ENCODE measurements at regions not wholly inside any gene's neighbourhood (a gene's known extent, or its start where the extent isn't known, plus 50 kb on each side); places are given as distances from the start of the nearest gene placed in this dataset.

DNA sequence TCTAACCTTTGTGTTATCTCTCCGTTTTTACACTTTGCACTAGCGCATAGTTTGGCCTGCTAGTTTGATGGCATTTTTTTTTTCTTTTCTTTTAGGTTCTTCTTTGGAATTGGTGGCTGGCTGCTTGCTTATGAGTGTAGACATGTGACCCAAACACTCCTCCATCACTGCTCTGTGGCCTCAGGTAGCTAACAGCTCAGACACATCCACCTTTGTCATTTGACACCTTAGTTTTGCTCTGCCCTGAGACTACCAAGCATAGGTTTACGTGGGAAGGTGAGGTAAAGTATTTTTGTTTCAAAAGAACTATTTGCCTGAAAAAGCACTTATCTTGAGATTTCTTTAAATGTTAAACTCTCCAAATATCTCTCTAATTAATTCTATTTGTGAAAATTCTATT is 368.4 kb upstream of the MAP3K7 start:
- Histone ChIP-seq H3K4me2 (ENCODE audit: extremely low read depth, insufficient read depth, low read length) (no peak overlapping the region), H3K36me3 (ENCODE audit: control insufficient read depth, insufficient read depth, low read length) (no peaks in the 10 kb centered on the region)
- TF ChIP-seq CTCF (conservative IDR thresholded peaks at IDR 0.05 in 1 of 2, IDR thresholded peaks at IDR 0.05 in 1 of 2; ENCODE audit: low read depth in 1 of 2, low read length in 2 of 2) (no peak), EZH2 (IDR thresholded peaks at IDR 0.05; ENCODE audit: low read length, missing control alignments) (no peak)

DNA sequence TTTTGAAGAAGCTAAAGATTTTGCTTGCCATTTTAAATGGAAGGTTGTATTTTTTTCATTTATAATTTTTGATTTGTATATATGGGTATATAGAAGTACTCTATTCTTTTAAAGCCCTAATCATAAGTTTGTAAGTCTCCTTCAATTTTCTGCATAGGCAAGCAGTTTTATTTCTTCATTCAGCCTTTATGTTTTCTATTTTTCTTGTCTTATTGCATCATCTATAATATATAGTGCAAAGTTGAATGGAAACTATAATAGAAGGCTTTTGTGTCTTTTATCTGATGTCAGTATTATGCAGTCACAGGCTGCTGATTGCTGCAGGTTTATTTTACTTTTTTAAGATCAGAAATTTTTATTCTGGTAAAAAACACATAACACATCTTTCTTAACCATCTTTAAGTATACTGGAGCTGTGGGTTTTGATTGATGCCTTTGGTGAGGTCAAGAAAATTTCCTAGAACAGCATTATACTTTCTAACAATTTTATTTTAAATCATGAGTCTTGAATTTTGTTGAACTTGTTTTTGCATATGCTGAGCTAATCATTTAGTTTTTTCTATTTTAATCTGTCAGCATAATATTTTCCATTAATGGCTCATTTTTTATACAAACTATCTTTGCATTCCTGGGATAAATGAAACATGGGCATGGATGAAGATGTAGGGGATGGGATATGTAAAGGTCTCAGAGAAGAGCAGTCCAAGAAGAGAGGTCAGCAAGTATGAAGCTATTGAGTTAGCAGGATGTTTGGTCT is 366.7 kb upstream of the MAP3K7 start:
- Histone ChIP-seq H3K27me3 (ENCODE audit: control insufficient read depth, insufficient read depth, low read length) (no peaks in the 10 kb centered on the region), H4K20me1 (ENCODE audit: control insufficient read depth, extremely low read depth, insufficient read depth, low read length) (no peaks in the 10 kb centered on the region), H3K9ac (ENCODE audit: insufficient read depth, low read length) (no peak overlapping the region), H3K27ac (ENCODE audit: insufficient read depth, low read length) (no peak overlapping the region), H3K9me3 (ENCODE audit: control insufficient read depth, insufficient read depth, low read depth, low read length) (no peaks in the 10 kb centered on the region), H3K4me2 (ENCODE audit: extremely low read depth, insufficient read depth, low read length) (no peak overlapping the region), H3K79me2 (ENCODE audit: control insufficient read depth, insufficient read depth, low read length) (no peaks in the 10 kb centered on the region), H2AFZ (ENCODE audit: low read length) (no peak overlapping the region), H3K36me3 (ENCODE audit: control insufficient read depth, insufficient read depth, low read length) (no peaks in the 10 kb centered on the region), H3K4me1 (ENCODE audit: control insufficient read depth, extremely low read depth, insufficient read depth, low read length) (no peaks in the 10 kb centered on the region), H3K4me3 (replicated peaks in 1 of 4; ENCODE audit: control extremely low read depth in 1 of 4, insufficient read depth in 1 of 4, low read depth in 3 of 4, low read length in 4 of 4) (no peak overlapping the region)
- TF ChIP-seq EZH2 (IDR thresholded peaks at IDR 0.05; ENCODE audit: low read length, missing control alignments): no peak
- TF ChIP-seq CTCF (conservative IDR thresholded peaks at IDR 0.05 in 1 of 2, IDR thresholded peaks at IDR 0.05 in 1 of 2; ENCODE audit: low read depth in 1 of 2, low read length in 2 of 2): no peak
- no peak for DNase-seq (ENCODE audit: low read depth in 2 of 2)

More for the DNA sequence above, 368.4 kb upstream of the MAP3K7 start:
- H3K4me3 ChIP-seq (replicated peaks in 1 of 4; ENCODE audit: control extremely low read depth in 1 of 4, insufficient read depth in 1 of 4, low read depth in 3 of 4, low read length in 4 of 4): no peak overlapping the region
- no peaks in the 10 kb centered on the region for H3K27me3 ChIP-seq (ENCODE audit: control insufficient read depth, insufficient read depth, low read length)
- H4K20me1 ChIP-seq (ENCODE audit: control insufficient read depth, extremely low read depth, insufficient read depth, low read length): no peaks in the 10 kb centered on the region
- no peaks in the 10 kb centered on the region for H3K9me3 ChIP-seq (ENCODE audit: control insufficient read depth, insufficient read depth, low read depth, low read length)
- no peak overlapping the region for H2AFZ ChIP-seq (ENCODE audit: low read length)
- no peaks in the 10 kb centered on the region for H3K79me2 ChIP-seq (ENCODE audit: control insufficient read depth, insufficient read depth, low read length)
- H3K4me1 ChIP-seq (ENCODE audit: control insufficient read depth, extremely low read depth, insufficient read depth, low read length): no peaks in the 10 kb centered on the region
- no peak for DNase-seq (ENCODE audit: low read depth in 2 of 2)
- H3K27ac ChIP-seq (ENCODE audit: insufficient read depth, low read length): no peak overlapping the region
- no peak overlapping the region for H3K9ac ChIP-seq (ENCODE audit: insufficient read depth, low read length)

DNA sequence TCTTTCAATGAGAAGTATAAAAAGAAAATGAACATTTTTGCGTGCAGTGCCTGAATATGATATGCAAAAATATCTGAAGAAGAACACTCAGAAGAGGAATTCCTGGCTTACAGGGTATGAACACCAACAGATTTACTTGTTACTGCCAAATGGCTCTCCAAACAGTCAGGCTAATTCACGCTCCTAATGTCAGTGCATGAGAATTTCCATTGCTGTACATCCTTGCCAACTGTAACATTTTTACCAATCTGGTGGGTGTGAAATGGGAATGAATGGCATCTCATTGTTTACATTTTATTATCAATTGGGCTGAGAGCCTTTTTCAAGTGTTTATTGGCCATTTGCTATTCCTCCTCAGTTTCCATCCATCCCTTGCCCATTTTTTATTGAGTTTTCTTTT is 365.3 kb upstream of the MAP3K7 start:
- Histone ChIP-seq H3K4me1 (ENCODE audit: control insufficient read depth, extremely low read depth, insufficient read depth, low read length) (no peaks in the 10 kb centered on the region), H3K36me3 (ENCODE audit: control insufficient read depth, insufficient read depth, low read length) (no peaks in the 10 kb centered on the region), H4K20me1 (ENCODE audit: control insufficient read depth, extremely low read depth, insufficient read depth, low read length) (no peaks in the 10 kb centered on the region), H3K4me3 (replicated peaks in 1 of 4; ENCODE audit: control extremely low read depth in 1 of 4, insufficient read depth in 1 of 4, low read depth in 3 of 4, low read length in 4 of 4) (no peak overlapping the region), H3K27me3 (ENCODE audit: control insufficient read depth, insufficient read depth, low read length) (no peaks in the 10 kb centered on the region), H3K9me3 (ENCODE audit: control insufficient read depth, insufficient read depth, low read depth, low read length) (no peaks in the 10 kb centered on the region), H3K79me2 (ENCODE audit: control insufficient read depth, insufficient read depth, low read length) (no peaks in the 10 kb centered on the region), H3K4me2 (ENCODE audit: extremely low read depth, insufficient read depth, low read length) (no peak overlapping the region), H3K27ac (ENCODE audit: insufficient read depth, low read length) (no peak overlapping the region), H2AFZ (ENCODE audit: low read length) (no peak overlapping the region), H3K9ac (ENCODE audit: insufficient read depth, low read length) (no peak overlapping the region)
- DNase-seq (ENCODE audit: low read depth in 2 of 2): no peak
- TF ChIP-seq EZH2 (IDR thresholded peaks at IDR 0.05; ENCODE audit: low read length, missing control alignments) (no peak), CTCF (conservative IDR thresholded peaks at IDR 0.05 in 1 of 2, IDR thresholded peaks at IDR 0.05 in 1 of 2; ENCODE audit: low read depth in 1 of 2, low read length in 2 of 2) (no peak)

Measured in fibroblast of lung (primary cell).